ENCODE measurements at regions not wholly inside any gene's neighbourhood (a gene's known extent, or its start where the extent isn't known, plus 50 kb on each side); places are given as distances from the start of the nearest gene placed in this dataset.

GRCh38 chr4:24042094-24042493 lies 152.2 kb upstream of the PPARGC1A start:
- Histone ChIP-seq H3K27me3 (ENCODE audit: insufficient read depth, poor library complexity, severe bottlenecking) (no peaks in the 10 kb centered on the region), H3K4me3 (replicated peaks; ENCODE audit: insufficient read depth, low read length) (no peak overlapping the region), H3K27ac (replicated peaks) (no peak overlapping the region)
- no peak for TF ChIP-seq GABPA (IDR thresholded peaks at IDR 0.05; ENCODE audit: low read depth)
- no peak for TF ChIP-seq SPI1 (IDR thresholded peaks at IDR 0.05; ENCODE audit: borderline replicate concordance, low read depth)
- no peak for TF ChIP-seq POLR2AphosphoS5 (IDR thresholded peaks at IDR 0.05; ENCODE audit: low read depth)
- TF ChIP-seq, protein P1, sequence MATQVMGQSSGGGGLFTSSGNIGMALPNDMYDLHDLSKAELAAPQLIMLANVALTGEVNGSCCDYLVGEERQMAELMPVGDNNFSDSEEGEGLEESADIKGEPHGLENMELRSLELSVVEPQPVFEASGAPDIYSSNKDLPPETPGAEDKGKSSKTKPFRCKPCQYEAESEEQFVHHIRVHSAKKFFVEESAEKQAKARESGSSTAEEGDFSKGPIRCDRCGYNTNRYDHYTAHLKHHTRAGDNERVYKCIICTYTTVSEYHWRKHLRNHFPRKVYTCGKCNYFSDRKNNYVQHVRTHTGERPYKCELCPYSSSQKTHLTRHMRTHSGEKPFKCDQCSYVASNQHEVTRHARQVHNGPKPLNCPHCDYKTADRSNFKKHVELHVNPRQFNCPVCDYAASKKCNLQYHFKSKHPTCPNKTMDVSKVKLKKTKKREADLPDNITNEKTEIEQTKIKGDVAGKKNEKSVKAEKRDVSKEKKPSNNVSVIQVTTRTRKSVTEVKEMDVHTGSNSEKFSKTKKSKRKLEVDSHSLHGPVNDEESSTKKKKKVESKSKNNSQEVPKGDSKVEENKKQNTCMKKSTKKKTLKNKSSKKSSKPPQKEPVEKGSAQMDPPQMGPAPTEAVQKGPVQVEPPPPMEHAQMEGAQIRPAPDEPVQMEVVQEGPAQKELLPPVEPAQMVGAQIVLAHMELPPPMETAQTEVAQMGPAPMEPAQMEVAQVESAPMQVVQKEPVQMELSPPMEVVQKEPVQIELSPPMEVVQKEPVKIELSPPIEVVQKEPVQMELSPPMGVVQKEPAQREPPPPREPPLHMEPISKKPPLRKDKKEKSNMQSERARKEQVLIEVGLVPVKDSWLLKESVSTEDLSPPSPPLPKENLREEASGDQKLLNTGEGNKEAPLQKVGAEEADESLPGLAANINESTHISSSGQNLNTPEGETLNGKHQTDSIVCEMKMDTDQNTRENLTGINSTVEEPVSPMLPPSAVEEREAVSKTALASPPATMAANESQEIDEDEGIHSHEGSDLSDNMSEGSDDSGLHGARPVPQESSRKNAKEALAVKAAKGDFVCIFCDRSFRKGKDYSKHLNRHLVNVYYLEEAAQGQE (IDR thresholded peaks at IDR 0.05; ENCODE audit: insufficient replicate concordance, low read depth), result no peak
- no peak for TF ChIP-seq CTCF (IDR thresholded peaks at IDR 0.05; ENCODE audit: insufficient read depth, low read length)
- DNase-seq (ENCODE audit: low read depth in 1 of 2, low spot score in 1 of 2), result no peak

- Histone ChIP-seq H3K27ac (replicated peaks) (no peak overlapping the region), H3K27me3 (ENCODE audit: insufficient read depth, poor library complexity, severe bottlenecking) (no peaks in the 10 kb centered on the region), H3K4me3 (replicated peaks; ENCODE audit: insufficient read depth, low read length) (no peak overlapping the region)
- no peak for TF ChIP-seq POLR2AphosphoS5 (IDR thresholded peaks at IDR 0.05; ENCODE audit: low read depth)
- TF ChIP-seq, protein P1 (IDR thresholded peaks at IDR 0.05; ENCODE audit: insufficient replicate concordance, low read depth), result no peak
- TF ChIP-seq GABPA (IDR thresholded peaks at IDR 0.05; ENCODE audit: low read depth), result no peak
- TF ChIP-seq CTCF (IDR thresholded peaks at IDR 0.05; ENCODE audit: insufficient read depth, low read length), result no peak
- TF ChIP-seq SPI1 (IDR thresholded peaks at IDR 0.05; ENCODE audit: borderline replicate concordance, low read depth), result no peak
- no peak for DNase-seq (ENCODE audit: low read depth in 1 of 2, low spot score in 1 of 2)
These were observed 151.0 kb upstream of the PPARGC1A start for GRCh38 chr4:24040811-24041210.

GRCh38 chr4:24033626-24034025 lies 143.8 kb upstream of the PPARGC1A start:
- no peaks in the 10 kb centered on the region for H3K27me3 ChIP-seq (ENCODE audit: insufficient read depth, poor library complexity, severe bottlenecking)
- DNase-seq (ENCODE audit: low read depth in 1 of 2, low spot score in 1 of 2), result no peak
- no peak overlapping the region for H3K4me3 ChIP-seq (replicated peaks; ENCODE audit: insufficient read depth, low read length)
- no peak overlapping the region for H3K27ac ChIP-seq (replicated peaks)
- no peak for TF ChIP-seq GABPA (IDR thresholded peaks at IDR 0.05; ENCODE audit: low read depth)
- no peak for TF ChIP-seq CTCF (IDR thresholded peaks at IDR 0.05; ENCODE audit: insufficient read depth, low read length)
- no peak for TF ChIP-seq POLR2AphosphoS5 (IDR thresholded peaks at IDR 0.05; ENCODE audit: low read depth)
- no peak for TF ChIP-seq SPI1 (IDR thresholded peaks at IDR 0.05; ENCODE audit: borderline replicate concordance, low read depth)
- TF ChIP-seq, protein P1 (IDR thresholded peaks at IDR 0.05; ENCODE audit: insufficient replicate concordance, low read depth), result no peak

Measured in HL-60 (cell line).